ENCODE measurements at regions not wholly inside any gene's neighbourhood (a gene's known extent, or its start where the extent isn't known, plus 50 kb on each side); places are given as distances from the start of the nearest gene placed in this dataset.
A peak's percentile ranks its signal among the peaks of the same experiment; 100 is the strongest.
"Not testable (repeated sequence)": the region's sequence is repeated elsewhere in the genome, so short reads cannot be mapped to it uniquely, and the experiment has no call there.

GRCh38 chr10:3258394-3258793 lies 85.8 kb upstream of the PITRM1 start:
- peaks cover 0 to 37% (median 12%) of the 10 kb centered on the region in 11 experiments; a peak in 20 of 22 replicates for H3K27me3 ChIP-seq
- H3K9me3 ChIP-seq (replicated peaks in 1 of 11) = no peaks in the 10 kb centered on the region
- H3K4me3 ChIP-seq = no peak overlapping the region
- no peaks in the 10 kb centered on the region; a peak in 1 of 22 replicates for H4K20me1 ChIP-seq
- H3K4me2 ChIP-seq = no peak overlapping the region
- no peaks in the 10 kb centered on the region for H3K36me3 ChIP-seq
- no peak overlapping the region for H3K27ac ChIP-seq
- no peak overlapping the region for H3K9ac ChIP-seq
- no peak for TF ChIP-seq Cebpa-rat (IDR thresholded peaks at IDR 0.05)
- peaks cover 0 to 1% (median 0%) of the 10 kb centered on the region in 10 experiments; a peak in 2 of 20 replicates for H3K4me1 ChIP-seq

- H3K27ac ChIP-seq = no peak overlapping the region
- peaks cover 0 to 10% (median 4%) of the 10 kb centered on the region in 11 experiments; a peak in 5 of 22 replicates for H4K20me1 ChIP-seq
- H3K4me2 ChIP-seq = no peak overlapping the region
- no peaks in the 10 kb centered on the region for H3K9me3 ChIP-seq (replicated peaks in 1 of 11)
- H3K36me3 ChIP-seq = no peaks in the 10 kb centered on the region
- peaks cover 23 to 60% (median 35%) of the 10 kb centered on the region in 11 experiments for H3K27me3 ChIP-seq
- no peak overlapping the region for H3K4me3 ChIP-seq
- no peak for TF ChIP-seq Cebpa-rat (IDR thresholded peaks at IDR 0.05)
- no peak overlapping the region for H3K9ac ChIP-seq
- H3K4me1 ChIP-seq = peaks cover 9 to 12% (median 12%) of the 10 kb centered on the region in 10 experiments
Measured at GRCh38 chr10:3255616-3256015, 83.0 kb upstream of the PITRM1 start.

GRCh38 chr10:3255075-3255474 lies 82.5 kb upstream of the PITRM1 start:
- Histone ChIP-seq H3K4me2 (no peak overlapping the region), H3K36me3 (no peaks in the 10 kb centered on the region), H3K27ac (no peak overlapping the region), H3K9me3 (replicated peaks in 1 of 11) (no peaks in the 10 kb centered on the region), H3K9ac (no peak overlapping the region), H3K27me3 (peaks cover 29 to 65% (median 40%) of the 10 kb centered on the region in 11 experiments), H3K4me1 (peaks cover 10 to 15% (median 13%) of the 10 kb centered on the region in 10 experiments), H3K4me3 (no peak overlapping the region), H4K20me1 (peaks cover 0 to 10% (median 4%) of the 10 kb centered on the region in 11 experiments; a peak in 5 of 22 replicates)
- no peak for TF ChIP-seq Cebpa-rat (IDR thresholded peaks at IDR 0.05)

- not testable (repeated sequence) for H3K27ac ChIP-seq; H4K20me1 ChIP-seq; H3K4me3 ChIP-seq; H3K9ac ChIP-seq; H3K9me3 ChIP-seq (replicated peaks in 1 of 11); H3K36me3 ChIP-seq; H3K4me2 ChIP-seq
- Histone ChIP-seq H3K27me3 (peaks cover 40 to 76% (median 52%) of the 10 kb centered on the region in 11 experiments), H3K4me1 (peaks cover 10 to 16% (median 14%) of the 10 kb centered on the region in 10 experiments)
Measured at GRCh38 chr10:3253974-3254373, 81.4 kb upstream of the PITRM1 start.

GRCh38 chr10:3251172-3251571 lies 78.6 kb upstream of the PITRM1 start:
- H3K27ac ChIP-seq = no peak overlapping the region

GRCh38 chr10:3249307-3249889 lies 76.8 kb upstream of the PITRM1 start:
- Histone ChIP-seq H3K36me3 (no peaks in the 10 kb centered on the region), H3K27me3 (peaks cover 51 to 86% (median 73%) of the 10 kb centered on the region in 11 experiments), H3K9ac (no peak overlapping the region), H4K20me1 (peaks cover 0 to 11% (median 4%) of the 10 kb centered on the region in 11 experiments; a peak in 5 of 22 replicates), H3K4me3 (no peak overlapping the region), H3K4me2 (peak overlapping the region in 1 of 11 experiments; percentile 60; a peak in 3 of 22 replicates), H3K4me1 (peaks cover 10 to 29% (median 14%) of the 10 kb centered on the region in 10 experiments), H3K27ac (no peak overlapping the region), H3K9me3 (replicated peaks in 1 of 11) (no peaks in the 10 kb centered on the region)
- TF ChIP-seq Cebpa-rat (IDR thresholded peaks at IDR 0.05) = no peak

More at GRCh38 chr10:3251172-3251571, 78.6 kb upstream of the PITRM1 start:
- Histone ChIP-seq H3K4me3 (no peak overlapping the region), H3K9ac (no peak overlapping the region), H3K4me1 (peaks cover 10 to 29% (median 14%) of the 10 kb centered on the region in 10 experiments), H3K4me2 (peak overlapping the region; percentile 37 to 62 (median 48)), H4K20me1 (peaks cover 0 to 10% (median 4%) of the 10 kb centered on the region in 11 experiments; a peak in 5 of 22 replicates), H3K27me3 (peaks cover 50 to 86% (median 74%) of the 10 kb centered on the region in 11 experiments), H3K9me3 (replicated peaks in 1 of 11) (no peaks in the 10 kb centered on the region), H3K36me3 (no peaks in the 10 kb centered on the region)
- TF ChIP-seq Cebpa-rat (IDR thresholded peaks at IDR 0.05) = no peak

- Histone ChIP-seq H3K27ac (no peak overlapping the region), H3K4me2 (peak overlapping the region in 3 of 11 experiments; percentile 29 to 60 (median 36); a peak in 5 of 22 replicates), H3K9me3 (replicated peaks in 1 of 11) (no peaks in the 10 kb centered on the region), H3K36me3 (no peaks in the 10 kb centered on the region), H3K4me3 (no peak overlapping the region), H3K27me3 (peaks cover 49 to 91% (median 74%) of the 10 kb centered on the region in 11 experiments), H3K9ac (no peak overlapping the region), H3K4me1 (peaks cover 10 to 29% (median 14%) of the 10 kb centered on the region in 10 experiments), H4K20me1 (peaks cover 0 to 11% (median 4%) of the 10 kb centered on the region in 11 experiments; a peak in 5 of 22 replicates)
- no peak for TF ChIP-seq Cebpa-rat (IDR thresholded peaks at IDR 0.05)
Measured at GRCh38 chr10:3248526-3249306, 76.1 kb upstream of the PITRM1 start.

GRCh38 chr10:3245395-3245794 lies 72.8 kb upstream of the PITRM1 start:
- no peak for TF ChIP-seq Cebpa-rat (IDR thresholded peaks at IDR 0.05)
- Histone ChIP-seq H3K9ac (no peak overlapping the region), H3K27me3 (peaks cover 25 to 66% (median 46%) of the 10 kb centered on the region in 11 experiments)

More at GRCh38 chr10:3245395-3245794, 72.8 kb upstream of the PITRM1 start:
- no peaks in the 10 kb centered on the region for H3K36me3 ChIP-seq
- peaks cover 0 to 4% (median 0%) of the 10 kb centered on the region in 11 experiments; a peak in 2 of 22 replicates for H4K20me1 ChIP-seq
- H3K4me1 ChIP-seq = peaks cover 0 to 18% (median under 1%) of the 10 kb centered on the region in 10 experiments; a peak in 8 of 20 replicates
- no peaks in the 10 kb centered on the region for H3K9me3 ChIP-seq (replicated peaks in 1 of 11)
- no peak overlapping the region for H3K4me3 ChIP-seq
- H3K27ac ChIP-seq = no peak overlapping the region
- H3K4me2 ChIP-seq = no peak overlapping the region
